GM21381 (cell line): ENCODE measurements at regions not wholly inside any gene's neighbourhood (a gene's known extent, or its start where the extent isn't known, plus 50 kb on each side); places are given as distances from the start of the nearest gene placed in this dataset.

ENCODE experiments used
- ATAC-seq: cut with Tn5 transposase; IDR thresholded peaks from one replicate; pipeline ENCODE4 v1.9.1; 2021; ENCODE audit warnings: mild to moderate bottlenecking, moderate library complexity; ENCODE audit not compliant: unreplicated experiment

DNA sequence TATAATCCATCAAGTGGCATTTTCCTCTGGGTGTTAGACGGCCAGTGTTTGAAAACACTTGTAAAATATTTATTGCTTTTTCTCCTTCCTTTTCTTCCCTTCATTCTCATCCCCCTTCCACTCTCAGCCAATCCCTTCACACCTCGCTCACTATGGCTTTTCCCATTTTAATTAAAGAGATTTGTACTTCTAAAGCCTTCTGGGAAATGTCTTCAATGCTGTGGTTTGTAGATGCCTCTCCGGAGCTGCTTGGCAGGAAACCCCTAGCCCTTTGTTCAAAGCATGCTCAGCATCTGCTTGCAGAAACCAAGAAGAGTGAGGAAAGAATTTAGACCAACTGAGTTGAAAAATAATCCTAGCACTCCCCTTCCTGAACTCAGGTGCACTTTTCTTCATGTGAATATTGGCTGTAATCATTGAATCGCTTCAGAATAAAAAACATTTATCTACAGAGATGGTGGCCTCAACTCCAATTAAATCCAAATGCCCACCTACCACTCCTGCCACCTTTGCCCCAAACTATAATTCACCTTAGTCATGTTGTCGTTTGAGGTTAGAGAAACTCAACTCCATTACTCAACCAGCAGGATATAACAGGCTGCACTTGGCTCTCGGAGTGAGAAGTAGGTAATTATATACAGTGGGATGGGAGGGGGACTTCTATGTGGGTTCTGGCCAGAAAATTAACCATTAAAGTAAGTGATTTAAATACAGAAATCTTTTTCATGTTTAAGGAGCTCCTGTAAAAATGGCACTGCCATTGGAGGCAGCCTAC lies 659.4 kb upstream of the CAMK1G start:
- no peak for ATAC-seq

DNA sequence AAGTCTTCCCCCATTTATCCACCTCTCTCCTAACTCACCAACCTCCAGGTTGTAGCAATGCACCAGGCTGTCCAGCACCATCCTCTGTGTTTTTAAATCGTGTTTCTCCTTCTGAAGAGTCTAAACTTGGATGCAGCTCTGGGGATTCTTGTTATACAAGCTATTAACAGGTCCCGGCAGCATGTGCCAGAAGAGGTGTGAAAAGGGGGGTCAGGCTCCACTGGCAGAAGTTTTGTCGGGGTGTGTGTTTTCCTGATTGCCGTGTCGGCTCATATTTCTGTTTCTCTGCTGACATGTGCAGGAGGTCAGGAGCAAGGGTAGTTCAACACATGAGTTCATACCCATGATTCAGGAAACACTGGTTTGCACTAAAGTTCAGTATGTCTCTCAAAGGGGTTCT lies 658.6 kb upstream of the CAMK1G start:
- ATAC-seq: no peak

DNA sequence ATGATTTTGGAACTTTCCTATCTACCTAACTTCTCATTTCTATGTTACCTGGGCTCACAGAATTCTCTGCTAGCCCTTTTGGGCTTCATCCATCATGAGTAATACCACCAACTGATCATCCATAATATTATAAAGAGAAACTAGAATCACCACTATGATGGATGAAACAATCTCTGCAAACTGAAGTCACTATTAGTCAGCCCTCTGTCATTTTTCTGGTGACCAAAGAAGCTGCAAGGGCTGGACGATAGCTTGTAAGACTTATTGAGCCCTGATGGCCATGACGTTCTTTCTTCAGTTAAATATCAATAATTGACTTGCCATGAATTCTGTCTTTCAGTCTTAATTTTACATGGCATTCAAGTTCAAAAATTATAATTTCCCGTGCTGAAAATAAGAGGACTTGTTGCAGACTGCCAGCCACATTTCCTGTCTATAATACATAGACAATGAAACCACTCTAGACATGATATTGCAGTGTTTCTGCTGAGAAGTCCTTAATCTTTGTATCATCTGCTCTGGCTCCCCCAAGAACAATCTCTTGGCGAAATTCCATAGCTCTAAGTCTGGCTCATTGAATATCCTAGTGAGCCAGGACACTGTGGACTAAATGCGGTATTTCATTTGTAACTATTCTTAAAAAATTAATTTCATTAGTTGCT lies 655.0 kb upstream of the CAMK1G start:
- ATAC-seq: no peak

DNA sequence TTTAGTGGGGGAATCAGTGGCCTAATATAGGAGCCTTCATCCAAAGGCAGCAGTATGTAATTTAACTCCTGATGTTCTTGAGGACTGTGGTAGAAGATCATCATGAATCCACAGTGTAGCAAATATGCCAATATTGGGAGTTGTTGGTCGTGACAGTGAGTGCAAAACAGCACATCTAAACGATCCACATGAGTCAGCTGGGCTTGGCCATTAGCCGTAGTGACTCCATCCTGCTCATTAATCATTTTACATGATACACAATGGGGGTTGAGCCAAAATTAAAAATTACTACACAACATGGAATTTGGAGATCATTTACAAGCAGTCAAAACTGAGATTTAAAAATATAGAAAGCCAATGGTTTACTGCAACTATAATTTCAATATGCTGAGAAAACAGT lies 653.9 kb upstream of the CAMK1G start:
- ATAC-seq: no peak

DNA sequence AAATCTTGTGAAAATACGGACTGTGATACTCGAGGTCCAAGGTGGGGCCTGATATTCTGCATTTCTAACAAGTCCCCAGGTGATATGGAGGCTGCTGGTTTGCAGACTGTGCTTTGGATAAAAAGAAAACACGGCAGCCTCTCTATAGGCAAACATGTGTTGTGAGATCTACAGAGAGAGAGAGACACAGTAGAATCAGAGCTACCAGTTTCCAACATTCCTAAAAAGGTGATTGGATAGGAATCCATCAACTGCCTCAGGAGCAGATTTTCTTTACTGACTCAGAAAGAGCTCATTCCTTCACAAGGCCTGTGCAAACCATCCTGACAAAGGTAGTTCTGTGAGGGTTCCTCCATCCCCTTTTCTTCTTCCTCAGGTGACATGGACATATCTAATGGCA lies 651.6 kb upstream of the CAMK1G start:
- ATAC-seq: no peak

DNA sequence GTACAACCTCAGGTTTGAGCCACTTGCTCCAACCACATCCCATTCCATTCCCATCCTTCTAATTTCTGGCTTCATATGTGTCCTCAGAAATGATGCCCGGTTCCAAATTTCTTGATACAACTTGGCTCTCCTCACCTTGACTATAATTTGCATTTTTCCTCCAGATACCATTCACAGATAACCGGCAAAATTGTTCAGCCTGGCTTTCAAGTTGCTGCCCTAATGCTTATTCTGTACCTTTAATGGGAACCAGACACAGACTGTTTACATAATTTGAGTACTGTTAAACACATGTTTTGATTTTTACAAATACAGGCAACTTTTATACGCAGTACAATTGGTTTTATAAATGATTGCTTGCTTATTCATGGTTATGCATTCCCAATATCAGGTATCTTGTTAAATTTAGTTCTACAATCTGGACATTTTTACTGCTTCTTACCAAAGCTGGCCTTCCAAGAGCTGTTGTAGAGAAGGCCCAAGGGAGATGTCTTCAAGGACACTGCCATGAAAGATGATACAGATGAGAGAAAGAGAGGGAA lies 649.5 kb upstream of the CAMK1G start:
- no peak for ATAC-seq

DNA sequence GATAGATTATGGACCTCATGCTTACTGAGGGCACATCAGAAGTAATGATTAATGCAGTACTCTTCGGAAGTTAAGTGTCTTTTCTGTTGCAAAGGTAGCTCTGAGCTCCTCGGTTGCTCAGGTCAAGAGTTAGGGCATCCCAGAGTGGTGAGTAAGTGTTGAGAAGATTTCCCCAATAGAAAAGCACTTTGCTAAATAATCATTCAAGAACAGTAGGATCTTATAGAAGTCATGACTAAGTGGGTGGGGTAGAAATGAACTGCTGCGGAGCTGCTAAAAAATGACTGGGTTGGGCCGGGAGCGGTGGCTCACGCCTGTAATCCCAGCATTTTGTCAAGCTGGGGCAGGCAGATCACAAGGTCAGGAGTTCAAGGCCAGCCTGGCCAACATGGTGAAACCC lies 648.6 kb upstream of the CAMK1G start:
- no peak for ATAC-seq

DNA sequence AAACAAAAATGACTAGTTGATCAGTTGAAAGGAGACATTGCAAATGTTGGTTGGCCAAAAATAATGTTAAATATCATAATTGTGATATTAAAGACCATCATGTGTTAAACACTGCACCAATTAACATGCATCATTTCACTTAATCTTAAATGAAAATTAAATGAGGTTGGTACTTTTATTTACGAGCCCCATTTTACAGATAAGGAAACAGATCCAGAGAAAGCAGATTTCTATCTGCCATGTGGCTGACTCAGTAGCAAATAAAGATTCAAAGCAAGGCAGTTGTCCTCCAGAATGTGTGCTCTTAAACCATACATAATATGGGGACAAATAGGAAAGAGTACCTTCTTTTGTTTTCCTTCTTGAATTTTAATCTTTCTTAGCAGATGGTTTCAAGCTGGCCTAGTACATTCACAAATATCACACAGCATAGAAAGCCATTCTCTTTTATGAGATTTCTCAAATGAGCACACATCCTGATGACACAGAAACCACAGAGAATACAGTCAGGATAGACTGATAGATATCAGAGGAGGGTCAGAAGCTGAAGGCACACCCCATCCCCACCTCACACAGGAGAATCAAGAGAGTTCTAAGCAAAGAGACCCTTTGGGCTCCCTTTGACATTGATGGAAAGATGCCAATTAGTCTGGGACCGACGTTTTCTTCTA lies 647.9 kb upstream of the CAMK1G start:
- no peak for ATAC-seq

DNA sequence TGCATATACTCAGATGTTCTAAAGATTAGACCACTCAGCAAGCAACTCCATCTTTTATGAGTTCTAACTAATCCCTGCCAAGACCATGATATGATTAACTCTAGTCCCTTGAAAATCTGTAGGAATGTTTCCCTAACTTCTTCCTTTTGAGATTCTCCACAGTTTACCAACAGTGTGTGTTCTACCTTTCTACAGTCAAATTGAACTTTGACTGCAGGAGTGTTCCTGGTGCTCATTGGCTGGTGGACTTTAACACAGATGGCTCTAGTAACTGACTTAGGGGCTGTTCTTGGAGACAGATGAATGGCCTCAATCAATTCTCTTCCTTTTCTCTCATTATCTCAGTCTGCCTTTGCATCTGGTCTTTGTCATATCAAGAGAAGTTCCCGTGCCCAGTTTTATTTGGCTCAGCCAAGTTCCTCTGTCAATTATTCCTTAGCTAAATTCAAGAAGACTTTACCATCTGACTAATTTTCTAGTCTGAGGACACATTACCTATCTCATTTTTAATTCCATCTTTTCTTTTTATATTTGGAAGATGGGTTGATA lies 643.9 kb upstream of the CAMK1G start:
- no peak for ATAC-seq

DNA sequence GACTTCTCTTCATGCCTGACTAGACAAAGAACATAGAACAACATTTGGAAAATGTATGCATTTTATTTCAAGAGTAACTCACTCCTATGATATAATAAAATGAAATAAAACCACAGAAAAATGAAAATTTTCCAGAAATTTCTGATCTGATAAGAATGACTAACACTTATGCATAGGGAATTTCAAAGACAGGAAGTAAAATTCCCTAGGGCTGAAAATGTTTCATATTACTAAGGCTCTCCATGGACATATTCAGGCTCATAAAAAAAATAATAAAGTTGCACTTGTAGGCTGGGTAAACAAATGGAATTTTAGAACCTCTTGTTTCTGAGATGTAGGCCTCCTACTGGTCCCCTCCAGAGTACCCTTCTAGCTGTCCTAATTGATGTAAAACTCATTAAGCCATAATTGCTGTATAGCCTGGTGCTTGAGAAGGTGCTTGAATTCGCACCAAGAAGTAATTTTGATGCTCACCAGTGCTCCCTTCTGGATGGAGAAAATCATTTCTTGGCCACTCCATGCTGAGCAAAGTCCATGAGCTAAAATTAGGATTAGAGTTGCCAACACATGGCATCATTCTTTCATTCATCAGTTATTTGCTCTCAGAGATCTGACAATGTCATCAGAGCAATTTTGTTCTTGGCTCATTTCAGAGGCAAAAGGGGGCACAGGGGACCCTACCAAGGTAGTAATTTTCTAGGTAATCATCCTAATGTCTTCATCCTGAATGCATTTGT lies 641.0 kb upstream of the CAMK1G start:
- no peak for ATAC-seq

DNA sequence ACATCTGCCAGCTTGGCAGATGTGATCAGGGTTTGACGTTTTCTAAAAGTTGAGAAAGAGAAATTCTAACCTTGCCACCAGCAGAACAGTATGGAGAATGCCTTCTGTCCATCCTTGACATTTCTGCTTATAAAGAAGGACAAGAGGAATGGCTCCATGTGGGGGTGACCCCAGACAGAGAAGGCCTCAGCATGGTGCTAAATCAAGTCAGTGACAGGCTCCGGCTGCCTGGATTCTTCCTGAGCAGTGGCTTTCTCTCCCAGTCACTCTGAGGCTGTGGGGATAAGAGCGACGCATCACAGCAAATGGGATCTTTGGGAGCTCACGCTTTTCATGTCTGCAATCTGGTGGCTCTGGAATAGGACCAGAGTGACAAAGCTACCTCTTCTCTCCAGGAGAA lies 640.2 kb upstream of the CAMK1G start:
- ATAC-seq: no peak

DNA sequence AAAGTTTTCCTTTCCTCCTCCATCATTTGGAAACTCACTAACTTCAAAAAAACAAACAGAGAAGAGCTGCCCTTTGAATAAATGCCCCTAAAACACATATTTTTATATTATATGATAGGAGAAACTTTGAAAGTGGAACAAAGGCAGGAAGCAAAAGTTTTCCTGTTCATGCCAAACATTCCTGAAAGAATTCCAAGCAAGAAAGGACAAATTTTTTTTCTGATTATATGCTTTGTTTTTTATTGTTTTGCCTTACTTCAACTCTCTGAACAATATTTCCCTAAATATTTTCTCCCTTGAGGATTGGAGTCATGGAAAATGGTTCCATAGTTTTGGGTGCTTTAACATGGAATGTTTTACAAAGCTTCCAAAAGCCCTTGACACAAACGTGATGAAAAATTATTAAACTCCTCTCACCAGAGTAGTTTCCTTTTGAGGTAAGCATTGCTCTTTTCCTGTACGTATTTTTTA lies 638.5 kb upstream of the CAMK1G start:
- no peak for ATAC-seq

DNA sequence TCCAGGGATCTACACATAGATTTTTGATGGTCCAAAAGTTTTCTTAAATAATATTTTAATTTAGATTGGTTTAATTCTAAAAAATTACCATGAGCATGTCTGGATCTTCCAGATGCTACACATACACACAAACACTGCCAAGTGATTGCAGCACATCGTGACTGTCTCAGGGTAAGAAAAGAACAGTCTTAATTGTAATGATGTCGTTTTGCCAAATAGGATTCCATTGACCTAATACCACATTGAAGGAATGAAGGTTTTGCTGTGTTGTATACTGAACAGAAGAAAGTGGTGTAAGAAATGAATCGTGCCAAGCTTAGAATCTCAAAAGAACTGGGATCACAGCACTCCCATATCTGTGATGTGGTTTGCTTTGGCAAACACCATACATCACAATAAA lies 633.3 kb upstream of the CAMK1G start:
- ATAC-seq: no peak

DNA sequence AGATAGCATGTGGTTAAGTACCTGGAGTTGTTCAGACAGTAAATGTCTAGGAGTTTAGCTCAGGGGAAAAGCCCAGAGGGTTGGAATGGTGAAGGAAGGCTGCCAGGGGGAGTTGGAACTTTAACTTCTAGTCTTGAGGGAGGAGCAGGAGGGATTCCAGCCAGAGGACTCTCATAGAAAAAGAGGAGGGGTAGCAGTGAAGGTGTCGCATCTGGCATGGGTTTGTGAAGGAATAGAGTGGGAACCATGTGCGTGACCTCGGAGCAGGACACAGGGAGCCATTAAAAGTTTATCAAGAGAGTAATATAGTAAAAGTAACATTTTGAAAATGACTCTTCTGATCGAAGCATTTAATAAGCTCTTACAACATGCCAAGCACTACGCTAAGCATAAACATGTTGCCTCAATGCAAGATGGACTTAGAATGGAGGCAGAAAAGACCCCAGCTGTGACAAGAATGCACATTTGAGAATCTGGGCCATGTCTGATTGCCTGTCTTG lies 632.4 kb upstream of the CAMK1G start:
- ATAC-seq: no peak

DNA sequence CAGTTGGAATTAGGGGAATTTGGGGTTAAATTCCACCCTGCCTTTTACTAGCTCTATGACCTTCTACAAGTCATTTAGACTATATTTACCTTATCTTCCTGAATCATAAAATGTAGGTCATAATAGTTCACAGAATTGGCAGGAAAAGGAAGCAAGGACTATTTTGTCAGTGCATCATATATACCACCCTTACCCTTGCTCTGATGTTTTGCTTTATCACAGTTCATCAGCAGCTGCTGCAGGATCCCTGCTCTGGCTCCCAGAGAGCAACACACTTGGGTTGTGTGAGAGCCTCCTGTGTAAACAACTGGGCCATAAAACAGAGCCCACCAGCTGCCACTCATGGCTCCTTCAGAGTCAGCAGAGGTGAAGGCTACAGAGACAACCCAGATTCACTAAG lies 631.6 kb upstream of the CAMK1G start:
- ATAC-seq: no peak

DNA sequence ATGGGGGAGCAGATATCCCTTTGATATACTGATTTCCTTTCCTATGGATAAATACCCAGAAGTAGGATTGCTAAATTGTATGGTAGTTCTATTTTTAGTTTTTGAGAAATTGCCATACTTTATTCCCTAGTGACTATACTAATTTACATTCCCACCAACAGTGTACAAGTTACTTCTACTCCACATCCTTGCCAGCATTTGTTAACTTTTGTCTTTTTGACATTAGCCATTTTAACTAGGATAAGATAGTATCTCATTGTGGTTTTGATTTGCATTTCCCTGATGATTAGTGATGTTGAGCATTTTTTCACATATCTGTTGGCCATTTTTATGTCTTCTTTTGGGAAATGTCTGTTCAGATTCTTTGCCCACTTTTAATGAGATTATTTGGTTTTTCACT lies 620.6 kb upstream of the CAMK1G start:
- no peak for ATAC-seq

DNA sequence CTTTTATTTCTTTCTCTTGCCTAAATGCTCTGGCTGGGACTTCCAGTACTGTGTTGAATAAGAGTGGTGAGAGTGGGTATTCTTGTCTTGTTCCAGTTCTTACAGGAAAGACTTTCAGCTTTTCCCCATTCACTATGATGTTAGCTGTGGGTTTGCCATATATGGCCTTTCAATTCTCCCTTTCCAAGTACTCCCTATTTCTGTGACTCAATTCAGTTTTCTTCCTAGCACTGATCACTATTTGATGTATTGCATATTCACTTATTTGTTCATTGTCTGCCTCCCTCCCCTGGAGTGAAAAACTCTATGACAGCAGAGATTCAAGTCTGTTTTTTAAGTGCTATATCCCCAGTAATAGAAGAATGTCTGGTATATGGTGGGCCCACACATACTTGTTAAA lies 618.2 kb upstream of the CAMK1G start:
- no peak for ATAC-seq

DNA sequence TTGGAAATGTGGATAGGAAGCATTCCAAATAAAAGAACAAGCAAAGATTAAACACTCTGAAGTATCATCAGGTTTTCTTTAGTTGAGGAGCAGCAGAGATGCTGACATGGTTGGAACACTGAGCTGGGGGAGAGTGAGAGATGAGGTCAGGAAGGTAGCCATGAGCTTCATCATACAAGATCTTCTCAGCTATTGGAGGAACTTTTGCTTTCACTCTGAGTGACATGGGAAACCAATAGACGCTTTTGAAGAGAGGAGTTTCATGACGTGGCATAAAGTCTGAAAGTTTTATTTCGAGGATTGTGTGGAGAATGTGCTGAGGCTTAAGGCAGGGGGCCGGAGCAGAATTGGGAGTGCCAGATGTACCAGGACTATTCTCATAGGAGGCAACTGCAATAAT lies 616.2 kb upstream of the CAMK1G start:
- no peak for ATAC-seq

DNA sequence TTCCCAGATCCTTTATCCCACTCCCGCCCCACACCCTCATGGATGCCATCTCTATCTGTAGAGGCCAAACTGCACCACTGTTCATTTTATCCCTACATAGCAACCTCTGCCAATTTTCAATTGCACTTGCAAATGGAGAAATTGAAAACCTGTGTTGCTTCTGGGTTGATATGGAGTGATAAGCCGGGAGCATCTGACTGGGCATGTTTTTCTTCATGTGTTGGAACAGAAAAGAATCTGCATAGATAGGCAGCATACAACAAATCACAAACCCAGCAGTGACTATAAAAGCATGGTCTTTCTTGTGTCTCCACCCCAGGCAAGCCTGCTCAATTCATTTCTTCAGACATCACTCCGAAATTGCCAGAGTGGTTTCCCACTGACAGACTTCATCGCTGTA lies 608.8 kb upstream of the CAMK1G start:
- ATAC-seq: no peak

DNA sequence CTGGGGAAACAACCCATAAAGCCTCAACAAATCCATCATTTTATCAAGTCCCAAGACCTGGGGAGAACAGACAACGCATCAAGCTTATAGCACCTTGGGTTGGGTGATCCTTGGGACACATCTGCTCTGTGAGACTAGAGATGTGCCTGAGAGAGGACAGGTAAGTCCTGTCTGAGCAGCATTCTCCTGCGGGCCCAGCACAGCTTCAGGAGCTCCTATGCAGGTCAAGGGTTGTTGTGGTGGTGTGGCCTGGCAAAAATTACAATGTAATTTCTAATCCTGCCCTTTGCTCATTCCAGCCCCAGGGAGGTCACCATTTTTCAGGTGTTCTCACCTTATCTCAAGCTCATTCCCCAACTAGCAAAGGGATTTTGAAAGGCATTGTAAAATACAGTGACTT lies 608.1 kb upstream of the CAMK1G start:
- no peak for ATAC-seq

DNA sequence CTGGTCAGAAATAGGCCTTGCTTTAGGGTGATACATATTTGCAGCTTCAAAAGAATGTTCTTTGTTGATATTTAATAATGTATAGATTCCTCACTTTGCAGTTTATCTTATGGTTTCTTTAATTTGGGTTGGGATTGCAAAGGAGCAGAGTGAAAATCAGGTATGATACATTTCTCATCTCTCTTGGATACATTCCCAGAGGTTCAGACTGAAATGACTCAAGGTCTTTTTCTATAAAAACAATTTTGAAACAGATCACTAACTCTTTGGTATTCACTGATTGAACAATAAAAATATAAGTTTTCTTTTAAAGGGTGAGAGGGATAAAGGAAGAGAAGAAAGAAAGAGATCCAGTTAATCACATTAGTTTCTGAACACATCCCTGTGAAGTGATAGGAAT lies 606.5 kb upstream of the CAMK1G start:
- no peak for ATAC-seq
